ENCODE measurements at regions not wholly inside any gene's neighbourhood (a gene's known extent, or its start where the extent isn't known, plus 50 kb on each side); places are given as distances from the start of the nearest gene placed in this dataset.
"Not testable (repeated sequence)": the region's sequence is repeated elsewhere in the genome, so short reads cannot be mapped to it uniquely, and the experiment has no call there.

DNA sequence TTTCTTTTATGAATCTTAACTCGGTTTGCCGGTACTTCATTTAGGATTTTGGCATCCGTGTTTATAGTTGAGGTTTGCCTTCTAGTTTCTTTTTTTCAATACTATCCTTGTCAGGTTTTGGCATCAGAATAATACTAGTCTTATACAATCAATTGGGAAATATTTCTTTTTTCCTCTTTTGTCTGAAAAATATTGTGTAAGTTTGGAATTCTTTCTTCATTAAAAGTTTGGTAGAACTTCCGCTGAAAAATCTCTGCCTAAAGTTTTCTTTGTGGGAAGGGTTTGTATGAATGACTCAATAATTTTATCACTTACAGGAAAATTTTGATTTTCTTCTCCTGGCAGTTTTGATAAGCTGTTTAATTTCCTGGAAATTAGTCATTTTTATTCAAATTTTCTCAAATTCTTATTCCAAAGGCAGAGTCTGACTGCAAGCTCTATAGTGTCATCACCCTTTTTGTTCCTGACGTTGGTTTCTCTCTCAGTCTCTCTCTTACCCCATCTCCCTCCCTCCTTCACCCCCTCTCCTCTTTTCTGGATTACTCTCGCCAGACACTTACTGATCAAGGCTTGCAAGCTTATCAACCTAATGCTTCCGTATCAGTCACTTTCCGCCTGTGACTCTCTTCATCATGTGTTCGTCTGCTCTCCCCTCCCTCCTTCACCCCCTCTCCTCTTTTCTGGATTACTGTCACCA is 555.7 kb downstream of the TBC1D22A start:
- no peak for DNase-seq (ENCODE audit: low spot score)

DNA sequence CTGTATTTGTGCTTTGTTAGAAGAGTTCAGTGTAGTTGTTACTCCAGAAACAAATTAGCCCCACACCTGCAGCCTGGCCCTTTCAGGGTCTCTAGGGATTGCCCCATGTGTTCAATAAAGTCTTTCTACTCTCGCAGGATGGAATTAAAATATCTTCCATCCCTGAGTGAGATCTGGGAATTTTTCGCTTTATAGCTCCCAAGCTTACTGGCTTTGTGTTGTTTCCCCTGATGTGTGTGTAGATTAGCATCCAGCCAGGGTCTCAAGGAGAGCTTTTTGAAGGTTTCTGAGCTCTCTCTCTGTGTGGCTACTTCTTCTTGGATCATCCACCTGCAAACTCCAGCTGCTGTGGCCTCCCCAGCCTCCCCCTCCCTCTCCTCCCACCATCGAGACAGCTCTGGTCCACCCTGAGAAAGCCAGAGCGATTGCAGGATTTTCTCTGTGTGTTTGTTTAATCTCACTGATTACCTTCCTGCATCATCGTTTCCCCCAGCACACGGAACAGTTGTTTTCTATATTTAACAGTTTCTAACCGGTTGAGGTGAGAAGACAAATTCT is 553.5 kb downstream of the TBC1D22A start:
- no peak for DNase-seq (ENCODE audit: low spot score)

DNA sequence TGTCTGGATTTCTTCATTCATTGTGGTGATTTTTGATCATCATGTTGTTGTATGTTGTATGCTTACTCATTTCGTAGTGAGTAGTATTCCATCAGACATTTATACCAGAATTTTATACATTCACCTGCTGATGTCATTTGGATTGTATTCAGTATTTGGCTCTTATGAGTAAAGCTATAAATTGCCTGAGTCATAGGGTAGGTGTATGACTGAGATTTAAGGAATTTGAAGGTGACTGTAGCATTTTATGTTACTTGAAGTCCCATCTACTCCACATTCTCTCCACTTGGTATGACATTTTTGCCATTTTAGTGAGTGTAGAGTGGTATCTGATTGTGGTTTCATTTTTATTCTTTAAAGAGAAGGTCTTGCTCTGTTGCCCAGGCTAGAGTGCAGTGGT is 548.2 kb downstream of the TBC1D22A start:
- no peak for DNase-seq (ENCODE audit: low spot score)

DNA sequence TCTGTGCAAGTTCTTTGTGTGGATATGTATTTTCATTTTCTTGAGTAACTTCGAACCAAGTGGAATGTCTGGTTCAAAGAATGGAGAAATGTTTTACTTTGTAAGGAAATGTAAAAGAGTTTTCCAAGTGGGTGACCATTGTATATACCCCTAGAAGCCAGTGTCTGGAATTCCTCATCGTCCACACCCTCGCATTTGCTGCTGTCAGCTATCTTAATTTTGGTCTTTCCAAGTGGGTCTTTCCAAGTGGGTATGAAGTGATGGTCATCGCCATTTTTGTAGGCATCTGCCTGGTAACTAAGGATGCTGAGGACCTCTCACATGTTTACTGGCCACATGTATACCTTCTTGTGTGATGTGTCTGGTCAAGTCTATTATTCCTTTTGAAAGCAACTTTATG is 547.5 kb downstream of the TBC1D22A start:
- DNase-seq (ENCODE audit: low spot score): no peak

DNA sequence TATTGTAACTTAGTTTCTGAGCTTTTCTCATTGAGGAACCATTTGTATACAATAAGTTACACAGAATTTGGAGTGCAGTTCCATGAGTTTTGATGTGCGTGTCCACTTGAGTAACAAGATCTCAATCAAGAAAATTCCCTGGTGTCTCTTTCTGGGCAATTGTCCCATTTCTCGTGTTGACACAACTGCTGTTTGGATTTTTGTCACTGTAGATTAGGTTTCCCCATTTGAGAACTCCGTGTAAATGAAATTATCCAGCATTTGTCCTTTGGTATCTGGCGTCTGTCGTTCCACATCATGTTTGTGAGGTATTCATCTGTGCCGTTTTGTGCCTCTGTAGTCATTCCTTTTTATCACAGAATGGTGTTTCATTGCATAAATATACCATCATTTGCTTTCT is 547.0 kb downstream of the TBC1D22A start:
- DNase-seq (ENCODE audit: low spot score): no peak

DNA sequence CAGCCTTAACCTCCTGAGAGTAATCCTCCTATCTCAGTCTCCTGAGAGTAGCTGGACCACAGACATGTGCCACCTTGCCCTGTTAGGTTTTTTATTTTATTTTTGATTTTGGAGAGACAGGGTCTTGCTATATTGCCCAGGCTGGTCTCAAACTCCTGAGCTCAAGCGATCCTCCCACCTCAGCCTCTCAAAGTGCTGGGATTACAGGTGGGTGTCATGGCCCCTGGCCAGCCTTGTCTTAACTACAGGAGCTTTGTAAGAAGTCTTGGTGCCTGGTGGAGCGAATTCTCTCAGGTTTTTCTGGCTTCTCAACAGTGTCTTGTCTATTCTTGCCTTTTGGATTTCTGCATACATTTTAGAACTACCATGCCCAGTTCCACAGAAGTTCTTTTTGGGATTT is 546.4 kb downstream of the TBC1D22A start:
- no peak for DNase-seq (ENCODE audit: low spot score)

DNA sequence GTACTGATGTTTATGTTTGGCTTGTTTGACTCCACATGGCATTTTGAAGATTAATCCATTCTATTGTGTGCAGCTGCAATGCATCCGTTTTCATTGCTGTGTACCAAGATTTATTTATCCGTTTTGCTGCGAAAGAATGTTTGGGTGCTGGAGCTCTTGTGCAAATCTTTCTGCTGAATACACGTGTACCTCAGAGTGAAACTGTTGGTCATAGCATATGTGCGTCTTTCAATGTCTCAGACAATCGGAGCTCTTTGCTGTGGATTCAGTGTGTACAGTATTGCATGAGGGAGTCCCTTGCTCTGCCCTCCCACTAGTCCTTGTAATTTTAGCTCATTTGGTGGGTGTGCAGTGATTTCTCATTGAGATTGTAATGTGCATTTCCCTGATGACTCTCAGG is 545.4 kb downstream of the TBC1D22A start:
- no peak for DNase-seq (ENCODE audit: low spot score)

DNA sequence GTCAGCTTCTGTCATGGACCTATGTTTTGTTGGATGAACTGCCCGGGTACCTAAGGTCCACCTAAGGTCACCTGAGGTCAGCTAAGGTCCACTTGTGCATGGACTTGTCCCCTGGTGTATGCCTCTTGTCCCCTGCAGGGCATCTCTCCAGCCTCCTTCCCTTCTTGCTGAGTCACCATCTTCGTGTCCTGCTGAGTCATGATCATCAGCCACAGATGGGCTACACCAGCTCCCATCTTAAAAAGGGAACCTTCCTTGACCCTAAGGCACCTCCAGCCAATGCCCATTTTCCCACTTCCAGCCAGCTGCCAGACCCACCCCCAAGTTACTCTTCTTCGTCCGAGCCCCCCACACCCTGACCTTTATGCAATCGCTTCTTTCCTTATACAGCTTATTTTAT is 544.9 kb downstream of the TBC1D22A start:
- no peak for DNase-seq (ENCODE audit: low spot score)

DNA sequence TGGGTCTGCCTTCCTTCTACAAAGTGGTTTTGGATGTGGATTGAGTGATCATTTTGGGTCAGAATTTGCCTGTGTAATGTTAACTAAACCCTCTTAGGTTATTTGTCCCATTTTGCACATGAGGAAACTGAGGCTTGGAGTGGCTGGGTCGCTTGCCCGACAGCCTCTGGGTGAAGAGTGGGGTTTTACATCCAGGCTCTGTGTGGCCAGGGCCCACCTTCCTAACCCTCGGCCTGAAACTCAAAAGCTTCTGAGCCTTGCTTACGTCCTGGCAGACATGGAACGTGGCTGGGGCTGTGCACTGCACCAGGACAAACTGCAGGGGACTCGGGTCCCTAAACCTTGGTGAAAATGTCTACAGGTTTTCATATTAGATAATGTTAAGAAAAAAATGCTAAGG is 542.4 kb downstream of the TBC1D22A start:
- DNase-seq (ENCODE audit: low spot score): no peak

DNA sequence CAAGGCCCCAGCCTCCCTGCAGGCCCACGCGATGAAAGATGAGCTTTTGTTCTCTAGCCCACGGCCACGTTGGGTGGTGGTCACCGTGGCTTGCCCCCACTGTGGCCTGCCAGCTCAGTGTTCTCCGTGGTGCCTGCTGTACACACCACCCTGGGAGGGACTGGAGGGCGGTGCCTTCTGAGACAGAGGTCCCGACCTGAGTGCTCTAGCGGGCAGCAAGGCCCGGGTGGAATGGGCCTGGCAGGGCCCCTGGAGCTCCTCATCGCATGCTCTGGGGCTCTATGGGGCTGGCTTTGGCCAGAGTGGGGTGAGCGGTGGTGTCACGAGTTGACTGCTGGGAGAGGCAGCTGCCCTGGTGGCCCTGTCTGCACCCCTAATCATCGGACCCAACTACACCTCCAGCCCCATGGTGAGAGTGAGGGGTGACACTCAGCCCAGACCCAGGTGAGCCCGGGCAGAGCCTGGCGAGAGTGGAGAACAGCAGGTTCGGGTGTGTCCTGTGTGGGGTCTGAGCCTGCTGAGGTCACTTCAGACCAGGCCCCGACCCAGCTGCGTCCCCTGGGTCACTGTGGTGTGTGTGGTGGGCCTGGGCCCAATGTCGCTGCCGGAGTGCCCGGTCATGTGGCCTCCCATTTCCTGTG is 541.9 kb downstream of the TBC1D22A start:
- DNase-seq (ENCODE audit: low spot score): no peak

DNA sequence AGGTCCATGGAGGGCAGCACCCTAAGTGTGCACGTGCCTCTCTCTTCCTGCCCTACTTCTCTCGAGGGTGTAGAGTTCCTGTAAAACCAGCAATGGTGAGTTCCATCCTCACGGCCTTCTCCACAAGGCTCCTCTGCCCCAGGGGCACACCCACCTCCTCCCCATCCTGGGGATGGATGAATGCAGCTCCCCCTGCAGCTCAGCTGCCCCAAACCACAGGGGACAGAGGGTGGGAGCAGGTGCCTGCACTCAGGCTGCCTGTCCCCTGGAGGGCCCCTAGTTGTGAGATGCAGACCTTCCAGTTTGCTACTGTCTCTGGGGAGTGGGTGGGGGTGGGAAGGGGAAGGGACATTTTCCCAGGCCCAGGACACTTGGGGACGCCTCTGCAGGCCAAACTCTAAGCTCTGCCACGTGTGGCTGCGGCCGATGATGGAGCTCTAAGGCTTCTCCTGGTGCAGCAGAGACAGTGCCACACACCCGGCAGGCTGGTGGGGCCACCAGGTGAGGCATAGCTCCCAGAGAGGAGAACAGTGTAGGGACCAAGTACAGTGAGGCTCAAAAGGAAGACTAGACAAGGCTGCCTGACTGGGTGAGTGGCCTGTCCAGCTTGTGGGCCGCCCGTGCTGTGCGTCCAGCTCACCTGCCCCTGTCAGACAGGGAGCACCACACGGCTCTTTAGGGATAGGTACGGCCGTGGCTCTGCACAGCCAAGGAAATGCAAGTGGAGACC is 540.9 kb downstream of the TBC1D22A start:
- DNase-seq (ENCODE audit: low spot score): no peak

DNA sequence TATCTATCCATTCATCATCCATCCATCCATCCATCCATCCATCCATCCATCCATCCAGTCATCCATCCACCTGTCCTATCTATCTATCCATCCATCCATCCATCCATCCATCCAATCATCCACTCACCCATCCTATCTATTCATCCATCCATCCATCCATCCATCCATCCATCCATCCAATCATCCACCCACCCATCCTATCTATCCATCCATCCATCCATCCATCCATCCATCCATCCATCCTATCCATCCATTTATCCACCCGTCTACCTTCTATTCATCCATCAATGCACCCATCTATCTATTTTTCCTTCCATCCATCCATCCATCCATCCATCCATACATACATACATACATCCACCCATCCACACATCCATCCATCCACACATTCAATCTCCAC is 540.1 kb downstream of the TBC1D22A start:
- DNase-seq (ENCODE audit: low spot score): not testable (repeated sequence)

DNA sequence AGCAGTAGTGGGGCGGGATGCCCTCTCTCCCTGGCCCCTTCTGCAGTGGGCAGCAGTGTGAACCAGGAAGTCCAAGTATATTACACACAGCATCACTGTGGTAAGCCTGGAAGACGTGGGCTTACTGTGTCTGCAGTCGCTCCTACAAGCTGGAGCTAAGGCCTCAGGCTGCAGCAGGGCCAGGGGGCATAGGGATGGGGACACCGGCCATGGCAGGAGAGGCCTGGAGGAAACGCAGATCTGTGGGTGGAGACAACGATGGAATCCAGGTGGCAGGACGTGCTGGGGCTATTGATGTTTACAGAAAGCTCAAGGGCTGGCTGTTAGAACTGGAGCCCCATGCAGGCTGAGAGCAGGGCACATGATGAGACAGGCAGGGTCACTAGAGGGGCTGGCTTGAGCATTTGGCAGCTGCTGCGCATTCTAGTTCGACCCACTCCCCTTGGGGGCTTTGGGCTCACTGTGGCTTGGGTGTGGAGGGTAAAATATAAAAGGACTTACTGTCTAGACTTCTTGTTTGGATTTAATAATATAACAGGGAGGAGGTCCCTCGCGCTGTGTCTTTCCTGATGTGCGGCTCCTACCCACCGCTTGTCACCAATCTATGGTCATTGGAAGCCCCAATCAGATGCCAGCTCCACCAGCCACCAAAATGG is 539.5 kb downstream of the TBC1D22A start:
- no peak for DNase-seq (ENCODE audit: low spot score)

DNA sequence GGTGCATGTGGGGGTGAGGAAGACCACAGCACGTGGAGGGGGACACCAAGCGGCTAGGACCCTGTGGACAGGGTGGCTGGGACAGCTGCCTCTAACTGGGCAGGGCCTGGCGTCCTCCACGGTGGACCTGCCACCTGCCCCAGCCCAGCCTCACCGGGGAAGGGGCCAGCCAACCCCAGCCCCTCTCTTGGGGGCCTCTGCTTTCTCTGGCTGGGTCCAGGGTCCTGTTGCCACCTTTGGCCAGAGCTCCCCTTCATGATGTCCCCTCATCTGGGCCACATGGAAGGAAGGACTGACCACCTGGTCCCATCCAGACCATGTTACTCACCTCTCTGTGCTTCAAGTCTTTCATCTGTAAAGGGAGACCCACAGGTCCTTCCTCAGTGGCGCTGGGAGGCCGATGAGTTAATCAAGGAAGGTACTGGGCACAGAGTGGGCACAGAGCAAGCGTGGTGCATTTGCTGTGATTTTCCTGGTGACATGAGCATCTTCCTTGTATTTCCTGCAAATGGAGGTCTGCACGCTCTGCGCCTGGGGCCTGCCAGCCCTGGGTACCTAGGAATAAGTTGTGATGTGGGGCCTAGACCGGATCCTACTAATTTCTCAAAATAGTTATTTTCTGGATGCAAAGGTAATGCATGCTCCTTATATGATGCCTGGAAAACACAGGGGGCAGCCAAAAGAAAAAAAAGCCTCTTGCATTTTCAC is 538.4 kb downstream of the TBC1D22A start:
- no peak for DNase-seq (ENCODE audit: low spot score)

DNA sequence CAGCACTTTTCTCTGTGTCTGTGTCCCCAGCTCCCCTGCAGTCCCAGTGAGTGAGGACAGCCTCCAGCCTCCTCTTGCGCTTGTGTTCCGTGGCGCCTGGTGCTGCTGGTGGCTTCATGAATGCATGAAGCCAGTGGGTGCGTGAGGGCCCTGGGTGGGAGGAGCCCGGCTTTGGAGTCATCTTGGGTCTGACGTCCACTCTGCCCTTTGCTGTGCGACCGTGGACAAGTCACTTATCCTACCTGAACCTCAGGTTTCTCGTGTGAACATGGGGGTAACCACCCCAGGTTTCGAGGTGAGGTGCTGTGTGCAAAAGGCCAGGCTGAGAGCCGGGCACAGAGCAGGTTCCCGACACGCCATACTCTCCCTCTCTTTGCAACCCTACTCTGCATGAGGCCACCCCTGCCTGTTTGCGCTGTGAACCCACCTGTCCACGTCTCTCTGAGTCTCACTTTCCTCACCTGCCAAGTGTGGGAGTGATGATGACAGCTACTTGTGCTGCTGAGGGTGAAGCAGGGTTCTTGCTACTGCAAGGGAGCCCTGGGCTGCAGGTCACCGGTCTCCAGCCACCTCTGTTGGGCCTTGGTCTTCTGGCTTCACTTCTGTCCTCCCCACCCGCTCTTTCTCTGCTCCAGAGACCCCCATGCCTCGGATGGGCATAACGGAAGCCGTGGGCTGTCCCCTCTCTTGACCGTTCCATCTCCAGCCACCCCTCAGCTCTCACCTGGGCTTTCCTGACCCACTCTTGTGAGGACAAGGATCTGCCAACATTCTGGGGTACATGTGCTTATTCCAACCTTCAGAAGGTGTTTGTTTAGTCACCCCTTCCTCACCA is 537.6 kb downstream of the TBC1D22A start:
- DNase-seq (ENCODE audit: low spot score): no peak

DNA sequence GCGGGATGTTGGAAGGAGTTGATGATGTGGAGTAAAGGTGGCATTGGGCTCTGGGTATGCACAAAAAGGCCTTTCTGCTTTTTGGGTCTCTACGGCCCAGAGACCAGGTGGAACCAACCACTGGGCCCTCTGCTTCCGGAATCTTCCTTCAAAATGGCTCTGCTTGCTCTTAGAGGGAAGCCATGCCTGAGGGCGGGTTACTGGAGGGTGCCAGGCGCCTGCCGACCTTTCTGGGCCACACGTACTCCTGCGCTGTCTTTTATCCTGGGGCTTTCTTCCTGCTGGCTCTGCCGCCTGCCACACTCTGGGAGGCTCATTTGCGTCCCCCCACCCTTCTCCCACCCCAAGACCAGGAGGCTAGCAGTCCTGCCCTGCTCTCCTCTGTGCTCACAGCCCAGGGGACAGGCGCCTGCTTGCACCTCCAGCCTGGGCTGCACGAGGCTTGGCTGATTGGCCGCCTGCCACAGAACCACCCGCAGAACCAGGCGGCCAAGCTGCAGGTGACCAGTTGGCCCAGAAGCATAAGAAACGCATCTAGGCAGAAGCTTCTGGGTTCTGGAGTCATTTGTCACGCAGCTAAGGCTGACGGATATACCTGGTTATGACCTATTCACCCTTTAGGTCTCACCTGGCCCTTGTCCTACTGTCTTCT is 536.9 kb downstream of the TBC1D22A start:
- DNase-seq (ENCODE audit: low spot score): no peak

DNA sequence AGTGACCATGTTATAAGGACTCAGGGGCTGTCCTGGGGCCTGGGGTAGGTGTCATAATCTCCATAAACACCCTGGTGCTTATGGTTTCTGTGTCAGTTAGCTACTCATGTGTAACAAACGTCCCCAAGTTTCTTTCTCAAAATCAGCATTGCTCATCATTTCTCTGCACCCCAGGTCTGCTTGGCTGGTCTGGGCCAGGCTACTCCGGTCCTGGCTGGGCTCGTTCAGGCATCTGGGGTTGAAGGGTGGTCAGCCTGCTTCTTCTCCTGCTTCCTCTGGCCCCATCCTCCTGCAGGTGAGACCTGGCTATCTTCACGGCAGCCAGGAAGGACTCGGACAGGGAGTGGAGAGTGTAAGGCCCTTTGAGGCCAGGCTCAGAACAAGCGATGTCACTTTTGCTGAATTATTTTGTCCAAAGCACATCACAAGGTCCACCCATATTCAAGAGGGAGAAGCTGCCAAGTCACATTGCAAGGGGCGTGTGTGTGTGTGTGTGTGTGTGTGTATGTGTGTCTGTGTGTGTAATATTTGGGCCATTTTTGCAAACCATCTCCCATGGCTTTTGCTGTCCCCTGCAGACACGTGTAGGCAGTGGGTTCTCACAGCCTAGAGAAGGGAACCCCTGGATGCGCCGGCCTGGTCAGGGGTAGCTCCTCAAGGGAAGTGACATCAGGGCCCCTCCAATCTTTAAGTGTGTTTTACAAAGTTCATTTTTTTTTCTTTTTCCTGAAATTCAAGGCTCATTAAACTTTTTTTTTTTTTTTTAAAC is 535.8 kb downstream of the TBC1D22A start:
- DNase-seq (ENCODE audit: low spot score): no peak

DNA sequence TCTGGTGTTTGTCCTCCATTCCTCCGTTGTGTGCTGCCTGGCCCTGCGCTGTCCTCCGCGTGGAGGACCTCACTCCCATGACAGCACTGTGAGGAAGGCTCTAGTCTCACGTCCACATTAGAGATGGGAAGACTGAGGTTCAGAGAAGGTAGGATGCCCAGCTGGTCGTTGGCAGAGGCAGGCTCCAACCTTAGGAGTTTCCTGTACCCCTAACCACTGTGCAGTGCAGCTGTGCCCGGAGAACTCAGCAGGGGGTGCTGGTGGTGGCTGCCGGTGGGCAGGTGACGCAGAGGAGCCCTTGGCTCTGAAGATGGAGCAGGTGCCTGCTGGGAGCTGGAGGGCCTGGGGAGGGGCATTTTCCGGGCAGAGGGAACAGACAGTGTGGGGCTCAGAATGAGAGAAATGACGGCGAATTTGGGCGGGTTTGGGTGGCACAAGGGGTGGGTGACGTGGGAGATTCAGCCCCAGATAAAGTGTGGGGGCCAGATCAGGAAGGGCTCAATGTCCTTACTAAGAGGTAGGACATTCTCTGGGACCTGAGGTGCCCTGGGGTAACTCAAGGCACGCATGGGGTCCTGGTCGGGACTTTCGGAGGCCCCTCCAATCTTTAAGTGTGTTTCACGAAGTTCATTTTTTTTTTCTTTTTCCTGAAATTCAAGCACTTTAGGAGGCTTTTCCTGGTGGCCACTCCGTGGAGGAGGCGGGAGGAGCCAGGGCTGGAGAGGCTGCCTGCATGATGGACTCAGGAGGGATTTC is 535.0 kb downstream of the TBC1D22A start:
- no peak for DNase-seq (ENCODE audit: low spot score)
